ENCODE measurements at regions not wholly inside any gene's neighbourhood (a gene's known extent, or its start where the extent isn't known, plus 50 kb on each side); places are given as distances from the start of the nearest gene placed in this dataset.

DNA sequence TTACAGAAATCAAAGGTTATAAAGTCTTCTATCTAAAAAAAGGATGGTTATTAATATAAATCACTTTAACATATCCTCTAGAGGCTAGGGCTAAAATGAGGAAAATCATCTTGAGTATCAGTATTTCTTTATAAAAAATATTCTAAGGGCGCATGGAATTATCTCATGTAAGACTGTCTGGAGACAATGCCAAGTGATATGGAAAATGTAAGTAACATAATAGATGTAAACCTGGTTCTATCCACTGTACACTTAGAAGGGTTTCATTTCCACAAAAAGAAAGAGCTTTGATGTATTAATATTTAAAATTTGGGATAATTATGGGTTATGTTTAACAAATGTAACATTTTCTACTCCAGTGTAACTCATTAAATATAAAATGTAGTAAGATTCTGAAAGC, 95.9 kb upstream of the DPH5 start:
- no peak for TF ChIP-seq CTCF (IDR thresholded peaks at IDR 0.05; ENCODE audit: extremely low read depth in 1 of 2, insufficient read depth in 1 of 2, low read depth in 1 of 2, low read length in 2 of 2)
- TF ChIP-seq EZH2 (IDR thresholded peaks at IDR 0.05; ENCODE audit: borderline replicate concordance, low read depth, low read length, severe bottlenecking), result no peak
- no peak for TF ChIP-seq POLR2A (IDR thresholded peaks at IDR 0.05; ENCODE audit: low read depth, low read length)
- no peak for TF ChIP-seq MYC (IDR thresholded peaks at IDR 0.05; ENCODE audit: low read depth, low read length)
- TF ChIP-seq POLR2AphosphoS5 (IDR thresholded peaks at IDR 0.05; ENCODE audit: insufficient read depth, low read depth, low read length), result no peak
- TF ChIP-seq FOS (IDR thresholded peaks at IDR 0.05; ENCODE audit: borderline replicate concordance, insufficient read depth, low read length), result no peak
- TF ChIP-seq GATA2 (IDR thresholded peaks at IDR 0.05; ENCODE audit: insufficient read depth, insufficient read length, low read depth, low read length), result no peak
- TF ChIP-seq JUN (IDR thresholded peaks at IDR 0.05; ENCODE audit: borderline replicate concordance, insufficient read depth, insufficient read length, low read depth), result no peak

All from endothelial cell of umbilical vein (primary cell).